Amniotic stem cell (primary cell): ENCODE measurements at regions not wholly inside any gene's neighbourhood (a gene's known extent, or its start where the extent isn't known, plus 50 kb on each side); places are given as distances from the start of the nearest gene placed in this dataset.

Experiments used
- DNase-seq: peaks from one replicate; lab custom pipeline; 2025; lab: John Stamatoyannopoulos, UW

GRCh38 chr2:217061916-217062505 is 202.1 kb upstream of the TNP1 start:
- no peak for DNase-seq

GRCh38 chr2:217060951-217061547 is 201.2 kb upstream of the TNP1 start:
- no peak for DNase-seq

GRCh38 chr2:217060516-217060915 is 200.7 kb upstream of the TNP1 start:
- DNase-seq: no peak

- no peak for DNase-seq
Observed at GRCh38 chr2:217058791-217059755, 199.2 kb upstream of the TNP1 start.

- no peak for DNase-seq
Observed at GRCh38 chr2:217057773-217058172, 197.9 kb upstream of the TNP1 start.

GRCh38 chr2:217055624-217056023 is 195.8 kb upstream of the TNP1 start:
- DNase-seq: no peak

- no peak for DNase-seq
Observed at GRCh38 chr2:217054791-217055190, 194.9 kb upstream of the TNP1 start.

GRCh38 chr2:217052856-217053577 is 193.2 kb upstream of the TNP1 start:
- DNase-seq: no peak

GRCh38 chr2:217051416-217051815 is 191.6 kb upstream of the TNP1 start:
- no peak for DNase-seq

- DNase-seq: no peak
Observed at GRCh38 chr2:217049956-217050355, 190.1 kb upstream of the TNP1 start.

GRCh38 chr2:217049422-217049821 is 189.6 kb upstream of the TNP1 start:
- DNase-seq: no peak

GRCh38 chr2:217048730-217049129 is 188.9 kb upstream of the TNP1 start:
- DNase-seq: no peak

GRCh38 chr2:217047631-217048030 is 187.8 kb upstream of the TNP1 start:
- no peak for DNase-seq

GRCh38 chr2:217047209-217047608 is 187.3 kb upstream of the TNP1 start:
- DNase-seq: no peak

GRCh38 chr2:217045700-217046475 is 186.0 kb upstream of the TNP1 start:
- no peak for DNase-seq

- no peak for DNase-seq
Observed at GRCh38 chr2:217040099-217040498, 180.2 kb upstream of the TNP1 start.

- no peak for DNase-seq
Observed at GRCh38 chr2:217038001-217038400, 178.1 kb upstream of the TNP1 start.

- DNase-seq: no peak
Observed at GRCh38 chr2:217037353-217037752, 177.5 kb upstream of the TNP1 start.

GRCh38 chr2:217035967-217036366 is 176.1 kb upstream of the TNP1 start:
- no peak for DNase-seq

GRCh38 chr2:217033186-217033585 is 173.3 kb upstream of the TNP1 start:
- DNase-seq: no peak

GRCh38 chr2:217031445-217031844 is 171.6 kb upstream of the TNP1 start:
- no peak for DNase-seq

- DNase-seq: no peak
Observed at GRCh38 chr2:217030081-217030480, 170.2 kb upstream of the TNP1 start.
